GM12875 (cell line): ENCODE measurements at regions not wholly inside any gene's neighbourhood (a gene's known extent, or its start where the extent isn't known, plus 50 kb on each side); places are given as distances from the start of the nearest gene placed in this dataset.
"Not testable (repeated sequence)": the region's sequence is repeated elsewhere in the genome, so short reads cannot be mapped to it uniquely, and the experiment has no call there.

Experiments used
- H3K4me3 ChIP-seq: one replicate; pipeline ENCODE4 v1.5.1; 2011; ENCODE audit warnings: low read depth, low read length, control low read depth
- CTCF ChIP-seq: IDR thresholded peaks from 2 replicates; pipeline ENCODE4 v1.5.1; 2011; ENCODE audit warnings: low read depth, mild to moderate bottlenecking, control low read depth, inconsistent platforms, low read length, moderate library complexity, borderline replicate concordance; ENCODE audit not compliant: insufficient read depth

DNA sequence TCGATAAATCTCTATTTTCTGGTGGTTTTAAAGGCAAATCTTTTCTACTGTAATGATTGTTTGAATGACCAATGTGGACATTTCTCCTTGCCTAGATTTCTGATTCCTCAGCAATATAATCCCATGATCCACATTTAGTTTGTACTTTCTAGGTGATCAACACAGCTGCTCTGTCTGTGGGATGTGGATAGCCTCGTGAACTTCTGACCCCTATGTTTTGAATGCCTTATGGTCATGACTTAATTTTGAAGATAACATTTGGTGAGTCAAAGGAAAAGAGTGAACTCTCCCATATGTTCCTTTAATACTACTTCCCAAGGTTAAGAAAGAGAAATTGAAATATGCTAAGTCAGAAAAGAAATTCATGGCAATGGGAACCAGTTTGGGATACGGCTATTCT, 147.5 kb downstream of the CAVIN4 start:
- no peak overlapping the region for H3K4me3 ChIP-seq
- no peak for TF ChIP-seq CTCF

- H3K4me3 ChIP-seq, result no peak overlapping the region
- no peak for TF ChIP-seq CTCF
Observed at GRCh38 chr9:100729336-100729895, 151.5 kb downstream of the CAVIN4 start.

GRCh38 chr9:100730086-100730485, 152.2 kb downstream of the CAVIN4 start:
- TF ChIP-seq CTCF, result no peak
- H3K4me3 ChIP-seq, result no peak overlapping the region

DNA sequence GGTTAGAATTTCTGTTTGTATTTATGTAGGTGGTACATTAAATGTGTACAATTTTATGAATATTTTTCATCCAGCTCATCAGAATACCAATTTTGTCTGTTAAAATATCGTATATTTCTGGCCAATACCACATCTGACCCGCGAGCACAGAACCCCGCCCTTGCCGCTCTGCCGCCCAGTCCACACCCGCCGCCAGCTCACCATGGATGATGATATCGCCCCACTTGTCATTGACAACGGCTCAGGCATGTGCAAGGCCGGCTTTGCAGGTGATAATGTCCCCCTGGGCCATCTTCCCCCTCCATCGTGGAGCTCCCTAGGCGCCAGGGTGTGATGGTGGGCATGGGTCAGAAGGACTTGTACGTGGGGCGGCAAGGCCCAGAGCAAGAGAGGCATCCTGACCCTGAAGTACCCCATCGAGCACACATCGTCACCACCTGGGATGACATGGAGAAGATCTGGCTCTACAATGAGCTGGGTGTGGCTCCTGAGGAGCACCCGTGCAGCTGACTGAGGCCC, 153.2 kb downstream of the CAVIN4 start:
- no peak for TF ChIP-seq CTCF
- H3K4me3 ChIP-seq, result no peak overlapping the region

- TF ChIP-seq CTCF, result no peak
- H3K4me3 ChIP-seq, result no peak overlapping the region
Observed at GRCh38 chr9:100731557-100731956, 153.7 kb downstream of the CAVIN4 start.

- no peak for TF ChIP-seq CTCF
- H3K4me3 ChIP-seq, result no peak overlapping the region
Observed at GRCh38 chr9:100739208-100739607, 161.3 kb downstream of the CAVIN4 start.

DNA sequence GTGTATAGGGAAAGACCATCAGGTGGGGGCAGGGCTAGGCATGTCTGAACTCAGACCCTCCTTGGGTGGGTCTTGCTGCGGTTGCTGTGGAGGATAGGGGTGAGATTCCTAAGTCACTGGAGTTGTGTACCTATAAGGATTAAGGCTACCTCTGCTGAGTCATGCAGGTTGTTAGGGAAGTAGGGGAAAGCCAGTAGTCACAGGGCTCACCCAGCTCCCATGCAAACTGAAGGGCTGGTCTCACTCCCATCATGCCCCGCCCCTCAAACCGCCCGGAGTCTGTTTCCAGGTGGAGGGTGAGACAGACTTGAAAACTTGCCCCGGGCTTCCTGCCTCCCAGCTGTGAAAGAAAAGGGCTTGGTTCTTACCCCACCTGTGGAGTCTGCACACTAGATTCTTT, 161.8 kb downstream of the CAVIN4 start:
- TF ChIP-seq CTCF, result no peak
- H3K4me3 ChIP-seq, result no peak overlapping the region

- not testable (repeated sequence) for H3K4me3 ChIP-seq
Observed at GRCh38 chr9:100748930-100749329, 171.1 kb downstream of the CAVIN4 start.
